Endothelial cell of umbilical vein (primary cell): ENCODE measurements at regions not wholly inside any gene's neighbourhood (a gene's known extent, or its start where the extent isn't known, plus 50 kb on each side); places are given as distances from the start of the nearest gene placed in this dataset.

ENCODE experiments used
- BruUV-seq: library from RNA; stranded (reverse); fragments of 400-500 nt; replicated peaks from 2 replicates; lab custom pipeline; 2021; lab: Mats Ljungman, UMichigan
- CTCF ChIA-PET: fragments of 300-600, 350-600 bp; sonication (Branson Sonifier 250); formaldehyde crosslinking; loops from one replicate; lab custom pipeline; 2021; ENCODE audit warnings: antibody characterized with exemption, inconsistent platforms; lab: Charles Lee
- POLR2A ChIA-PET: fragments of 300-600, 350-600 bp; sonication (Branson Sonifier 250); formaldehyde crosslinking; loops from one replicate; lab custom pipeline; 2021; ENCODE audit warnings: antibody characterized with exemption, inconsistent platforms; lab: Charles Lee
- DNase-seq: peaks from one replicate; pipeline ENCODE4 v3.0.0-alpha.2; 2011; ENCODE audit warnings: low read depth, low spot score
- FAIRE-seq: peaks from 2 replicates; lab custom pipeline; 2011; peaks lifted over from hg19 to GRCh38; lab: Jason Lieb, UNC
- H2AFZ ChIP-seq: 2 replicates; pipeline ENCODE4 v1.6.0; 2012; ENCODE audit warnings: low read depth, low read length, control low read depth, inconsistent platforms
- H3K27ac ChIP-seq: 2 replicates; pipeline ENCODE4 v1.5.1; 2011; ENCODE audit warnings: low read depth, mild to moderate bottlenecking, control low read depth, low read length, moderate library complexity; ENCODE audit not compliant: insufficient read depth
- H3K27me3 ChIP-seq, 2 experiments: 2 replicates each; pipeline versions ENCODE4 v1.6.0 to v1.6.1; 2011; ENCODE audit warnings: low read length in 2 of 2, mixed read lengths in 1 of 2; ENCODE audit not compliant: control insufficient read depth in 2 of 2, insufficient read depth in 2 of 2
- H3K36me3 ChIP-seq, 2 experiments: 2 replicates in 1 of 2; 3 replicates in 1 of 2; pipeline ENCODE4 v1.5.1; 2011; ENCODE audit warnings: low read length in 2 of 2, mild to moderate bottlenecking in 1 of 2, moderate library complexity in 1 of 2; ENCODE audit not compliant: control insufficient read depth in 2 of 2, insufficient read depth in 2 of 2; ENCODE audit errors: extremely low read depth in 1 of 2
- H3K4me1 ChIP-seq: 3 replicates; pipeline ENCODE4 v1.5.1; 2011; ENCODE audit warnings: mild to moderate bottlenecking, low read length; ENCODE audit not compliant: control insufficient read depth, insufficient read depth; ENCODE audit errors: extremely low read depth
- H3K4me2 ChIP-seq: 2 replicates; pipeline ENCODE4 v1.6.1; 2011; ENCODE audit warnings: low read length, control low read depth, mixed read lengths; ENCODE audit not compliant: insufficient read depth
- H3K4me3 ChIP-seq, 3 experiments: fragments of 200-600 bp in 1 of 3; sonication (generic), shearing (Covaris generic) in 1 of 3; replicated peaks in 1 of 3; 2 replicates each; pipeline ENCODE4 v1.5.1; 2011 to 2016; ENCODE audit warnings: control low read depth in 3 of 3, low read length in 3 of 3, mild to moderate bottlenecking in 2 of 3, inconsistent platforms in 1 of 3, low read depth in 1 of 3, moderate library complexity in 1 of 3; ENCODE audit not compliant: insufficient read depth in 1 of 3
- H3K79me2 ChIP-seq: 2 replicates; pipeline ENCODE4 v1.6.0; 2012; ENCODE audit warnings: low read length, inconsistent platforms; ENCODE audit not compliant: control insufficient read depth, insufficient read depth
- H3K9ac ChIP-seq: replicated peaks from 2 replicates; pipeline ENCODE3; 2011; ENCODE audit warnings: low read length, control low read depth; ENCODE audit not compliant: insufficient read depth; ENCODE audit errors: extremely low read depth
- H3K9me1 ChIP-seq: replicated peaks from 3 replicates; pipeline ENCODE4 v1.6.0; 2011; ENCODE audit warnings: mild to moderate bottlenecking, low read length; ENCODE audit not compliant: control insufficient read depth, insufficient read depth; ENCODE audit errors: extremely low read depth
- H3K9me3 ChIP-seq: replicated peaks from 2 replicates; pipeline ENCODE4 v1.5.1; 2012; ENCODE audit warnings: low read length, inconsistent platforms; ENCODE audit not compliant: control insufficient read depth, insufficient read depth
- H4K20me1 ChIP-seq: replicated peaks from 2 replicates; pipeline ENCODE3; 2011; ENCODE audit warnings: mild to moderate bottlenecking, low read length; ENCODE audit not compliant: control insufficient read depth, insufficient read depth; ENCODE audit errors: extremely low read depth
- EZH2 ChIP-seq: IDR thresholded peaks from 2 replicates; pipeline ENCODE4 v1.6.1; 2012; ENCODE audit warnings: borderline replicate concordance, low read depth, mild to moderate bottlenecking, moderate library complexity, low read length, inconsistent platforms; ENCODE audit not compliant: severe bottlenecking
- FOS ChIP-seq: IDR thresholded peaks from 2 replicates; pipeline ENCODE4 v1.6.1; 2011; ENCODE audit warnings: mild to moderate bottlenecking, low read length, moderate library complexity, borderline replicate concordance; ENCODE audit not compliant: insufficient read depth
- JUN ChIP-seq: IDR thresholded peaks from 2 replicates; pipeline ENCODE4 v1.6.1; 2011; ENCODE audit warnings: borderline replicate concordance, low read depth; ENCODE audit not compliant: insufficient read length, insufficient read depth
- MYC ChIP-seq: IDR thresholded peaks from one replicate; pipeline ENCODE4 v1.6.1; 2011; ENCODE audit warnings: mild to moderate bottlenecking, low read depth, low read length
- POLR2A ChIP-seq: IDR thresholded peaks from 2 replicates; pipeline ENCODE4 v1.6.1; 2012; ENCODE audit warnings: low read depth, mild to moderate bottlenecking, control low read depth, low read length
- dilution Hi-C: fragments of 300-500 bp; cut with MboI; formaldehyde crosslinking; loops from one replicate; pipeline ENCODE4 v1.15.0; 2019; ENCODE audit warnings: low sequenced_read_pairs; ENCODE audit not compliant: extremely low pct_ligation_motif_present
- intact Hi-C: fragments of 100-400 bp; cut with micrococcal nuclease; formaldehyde crosslinking; loops from one replicate; pipeline ENCODE4 v1.10.0; 2022
- TF ChIP-seq, protein P1 (sequence below): IDR thresholded peaks from 2 replicates; pipeline ENCODE4 v1.6.1; 2011; ENCODE audit not compliant: insufficient read depth, insufficient read length
- TF ChIP-seq, protein P2 (sequence below), 2 donors: IDR thresholded peaks; 1 replicate in 1 of 2; 2 replicates in 1 of 2; pipeline ENCODE4 v1.5.1; 2011; ENCODE audit warnings: low read length in 2 of 2, mild to moderate bottlenecking in 2 of 2, moderate library complexity in 2 of 2, control low read depth in 1 of 2, inconsistent platforms in 1 of 2, low read depth in 1 of 2; ENCODE audit not compliant: insufficient read depth in 1 of 2; ENCODE audit errors: extremely low read depth in 1 of 2

DNA sequence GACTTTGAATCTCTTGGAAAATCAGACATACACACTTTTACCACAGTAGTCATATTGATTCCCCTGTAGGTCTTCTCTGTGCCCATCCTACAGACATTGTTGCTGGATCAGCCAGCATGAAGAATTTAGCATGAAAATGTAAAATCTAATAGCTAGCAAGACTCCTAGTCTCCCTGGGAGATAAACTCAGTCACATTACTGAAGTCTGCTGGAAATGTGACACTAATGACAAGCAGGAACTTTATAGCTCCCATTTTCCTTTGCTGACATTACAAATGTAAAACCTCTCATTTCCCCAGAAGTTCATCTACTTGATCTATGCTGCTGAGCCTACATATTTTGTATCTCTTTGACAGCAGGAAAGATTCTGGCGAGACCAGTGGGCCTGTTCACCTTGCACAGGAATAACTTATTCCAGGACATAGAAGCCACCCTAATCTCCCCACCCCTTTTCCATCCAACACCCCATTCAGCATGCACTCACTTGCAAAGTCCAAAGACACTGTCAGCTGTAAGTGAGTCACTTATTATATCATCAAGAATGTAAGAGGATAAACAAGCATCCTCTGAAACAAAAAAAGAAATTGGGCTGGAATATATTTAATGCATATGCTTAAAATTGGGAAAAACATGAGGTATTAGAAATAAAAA lies 648.3 kb upstream of the PKDCC start:
- Histone ChIP-seq H3K27ac (no peak overlapping the region), H3K9me3 (no peaks in the 10 kb centered on the region), H3K4me2 (no peak overlapping the region), H3K9ac (no peak overlapping the region), H3K4me3 (no peak overlapping the region), H4K20me1 (no peaks in the 10 kb centered on the region), H3K9me1 (no peaks in the 10 kb centered on the region), H3K79me2 (no peaks in the 10 kb centered on the region), H3K4me1 (no peaks in the 10 kb centered on the region), H3K27me3 (no peaks in the 10 kb centered on the region), H3K36me3 (no peaks in the 10 kb centered on the region), H2AFZ (no peak overlapping the region)
- FAIRE-seq, result no peak
- ChIA-PET CTCF (interaction anchor here (0.6 to 4.5 kb wide), 41 partner anchors 9 to 1562 kb away, joined by 3 to 76 read pairs (median 5); no protein-coding TSS in a partner anchor), POLR2A (no interaction called here)
- DNase-seq, result no peak
- TF ChIP-seq FOS, result no peak
- no peak for TF ChIP-seq EZH2
- TF ChIP-seq, protein P1, sequence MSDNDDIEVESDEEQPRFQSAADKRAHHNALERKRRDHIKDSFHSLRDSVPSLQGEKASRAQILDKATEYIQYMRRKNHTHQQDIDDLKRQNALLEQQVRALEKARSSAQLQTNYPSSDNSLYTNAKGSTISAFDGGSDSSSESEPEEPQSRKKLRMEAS, result no peak
- no peak for TF ChIP-seq POLR2A
- no TSS peak for BruUV-seq
- dilution Hi-C loops, result no loop called here
- intact Hi-C loops, result loop anchor here (1.0 to 10.0 kb wide), 6 partner anchors 365 to 1486 kb away; partner anchors contain the start of gene SLC8A1

DNA sequence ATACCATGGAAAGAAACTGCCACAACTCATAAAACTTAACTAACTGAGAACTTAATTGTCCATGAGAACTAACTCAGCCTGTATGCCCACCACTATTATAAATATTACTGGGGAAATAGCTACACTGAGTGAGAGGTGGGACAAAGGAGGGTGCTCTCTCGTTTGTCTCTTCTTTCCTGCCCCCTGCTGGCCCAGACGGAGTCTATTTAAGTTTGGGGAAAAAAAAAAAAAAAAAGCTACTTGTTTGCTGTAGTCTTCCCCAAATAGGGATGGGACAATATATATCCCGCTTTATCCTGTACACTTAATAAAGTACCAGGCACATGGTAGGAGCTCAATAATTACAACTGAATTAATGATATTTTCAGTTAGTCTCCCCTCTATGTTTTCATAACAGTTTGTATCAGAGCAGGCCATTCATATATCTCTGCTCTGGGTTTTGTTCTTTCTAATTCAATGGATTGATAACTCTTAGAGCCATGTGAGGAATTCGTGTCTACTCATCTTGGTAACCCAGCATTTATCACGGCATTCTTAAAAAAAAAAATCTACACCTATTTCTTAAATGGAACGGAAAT lies 647.6 kb upstream of the PKDCC start:
- FAIRE-seq (no peak), DNase-seq (peak; percentile 62)
- BruUV-seq, result no TSS peak
- Histone ChIP-seq H2AFZ (no peak overlapping the region), H3K4me3 (no peak overlapping the region), H3K9me3 (no peaks in the 10 kb centered on the region), H3K9me1 (no peaks in the 10 kb centered on the region), H3K27me3 (no peaks in the 10 kb centered on the region), H3K9ac (no peak overlapping the region), H3K27ac (no peak overlapping the region), H3K4me1 (no peaks in the 10 kb centered on the region), H3K79me2 (no peaks in the 10 kb centered on the region), H3K4me2 (no peak overlapping the region), H3K36me3 (no peaks in the 10 kb centered on the region), H4K20me1 (no peaks in the 10 kb centered on the region)
- intact Hi-C loops, result loop anchor here (1.0 to 10.0 kb wide), 6 partner anchors 365 to 1487 kb away; partner anchors contain the start of gene SLC8A1
- ChIA-PET CTCF (interaction anchor here (0.5 to 4.5 kb wide), 67 partner anchors 8 to 1563 kb away, joined by 3 to 76 read pairs (median 4); no protein-coding TSS in a partner anchor), POLR2A (interaction anchor here (0.6 kb wide), 1 partner anchor 1464 kb away, joined by 3 read pairs; no protein-coding TSS in a partner anchor)
- dilution Hi-C loops, result no loop called here
- no peak for TF ChIP-seq JUN
- TF ChIP-seq, protein P2, sequence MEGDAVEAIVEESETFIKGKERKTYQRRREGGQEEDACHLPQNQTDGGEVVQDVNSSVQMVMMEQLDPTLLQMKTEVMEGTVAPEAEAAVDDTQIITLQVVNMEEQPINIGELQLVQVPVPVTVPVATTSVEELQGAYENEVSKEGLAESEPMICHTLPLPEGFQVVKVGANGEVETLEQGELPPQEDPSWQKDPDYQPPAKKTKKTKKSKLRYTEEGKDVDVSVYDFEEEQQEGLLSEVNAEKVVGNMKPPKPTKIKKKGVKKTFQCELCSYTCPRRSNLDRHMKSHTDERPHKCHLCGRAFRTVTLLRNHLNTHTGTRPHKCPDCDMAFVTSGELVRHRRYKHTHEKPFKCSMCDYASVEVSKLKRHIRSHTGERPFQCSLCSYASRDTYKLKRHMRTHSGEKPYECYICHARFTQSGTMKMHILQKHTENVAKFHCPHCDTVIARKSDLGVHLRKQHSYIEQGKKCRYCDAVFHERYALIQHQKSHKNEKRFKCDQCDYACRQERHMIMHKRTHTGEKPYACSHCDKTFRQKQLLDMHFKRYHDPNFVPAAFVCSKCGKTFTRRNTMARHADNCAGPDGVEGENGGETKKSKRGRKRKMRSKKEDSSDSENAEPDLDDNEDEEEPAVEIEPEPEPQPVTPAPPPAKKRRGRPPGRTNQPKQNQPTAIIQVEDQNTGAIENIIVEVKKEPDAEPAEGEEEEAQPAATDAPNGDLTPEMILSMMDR (IDR thresholded peaks at IDR 0.05; ENCODE audit: extremely low read depth in 1 of 2, insufficient read depth in 1 of 2, low read depth in 1 of 2, low read length in 2 of 2), result peak; percentile 32 to 59
- TF ChIP-seq EZH2, result no peak
- no peak for TF ChIP-seq MYC
- no peak for TF ChIP-seq FOS
